ENCODE measurements at regions not wholly inside any gene's neighbourhood (a gene's known extent, or its start where the extent isn't known, plus 50 kb on each side); places are given as distances from the start of the nearest gene placed in this dataset.

GRCh38 chr4:113849771-113850170 lies 88.2 kb upstream of the CAMK2D start:
- WGBS (ENCODE audit: missing lambda C conversion rate): 71% methylated on average over 4 of the region's 4 CpGs
- Histone ChIP-seq H3K4me1 (no peaks in the 10 kb centered on the region), H3K9me3 (no peaks in the 10 kb centered on the region), H3K4me2 (no peak overlapping the region), H3K4me3 (no peak overlapping the region), H3K27ac (no peak overlapping the region)
- ChIA-PET CTCF (no interaction called here), POLR2A (no interaction called here)
- no peak for ATAC-seq
- FAIRE-seq: no peak
- TF ChIP-seq NR3C1 (IDR thresholded peaks at IDR 0.05): no peak
- no peak for TF ChIP-seq SREBF2 (IDR thresholded peaks at IDR 0.05)
- TF ChIP-seq TP53 (CRISPR knock-in tag; IDR thresholded peaks at IDR 0.05): no peak
- no peak for TF ChIP-seq JUN (IDR thresholded peaks at IDR 0.05)
- TF ChIP-seq CBX2 (IDR thresholded peaks at IDR 0.05; ENCODE audit: borderline replicate concordance, low read depth): no peak
- TF ChIP-seq CBX8 (IDR thresholded peaks at IDR 0.05): no peak
- TF ChIP-seq RNF2 (IDR thresholded peaks at IDR 0.05; ENCODE audit: borderline replicate concordance, low read depth): no peak
- TF ChIP-seq POLR2AphosphoS2 (conservative IDR thresholded peaks at IDR 0.05; ENCODE audit: low read length): no peak
- no peak for TF ChIP-seq BCL3 (IDR thresholded peaks at IDR 0.05)
- no peak for TF ChIP-seq HOXB5 (CRISPR knock-in tag; IDR thresholded peaks at IDR 0.05)
- no peak for TF ChIP-seq HES2 (IDR thresholded peaks at IDR 0.05)
- no peak for TF ChIP-seq E2F6 (IDR thresholded peaks at IDR 0.05; ENCODE audit: borderline replicate concordance, low read depth)
- no peak for TF ChIP-seq GATA3 (IDR thresholded peaks at IDR 0.05; ENCODE audit: borderline replicate concordance)
- no peak for TF ChIP-seq EP300 (IDR thresholded peaks at IDR 0.05)
- no peak for TF ChIP-seq CHD2 (IDR thresholded peaks at IDR 0.05; ENCODE audit: low read length, partially characterized antibody)
- no peak for TF ChIP-seq ZC3H11A (IDR thresholded peaks at IDR 0.05)
- no peak for TF ChIP-seq ZFP36 (IDR thresholded peaks at IDR 0.05; ENCODE audit: borderline replicate concordance, partially characterized antibody)
- no peak for TF ChIP-seq EHMT2 (IDR thresholded peaks at IDR 0.05; ENCODE audit: low read depth)
- no peak for TF ChIP-seq ZNF302 (CRISPR knock-in tag; IDR thresholded peaks at IDR 0.05)
- no peak for TF ChIP-seq ELK1 (IDR thresholded peaks at IDR 0.05; ENCODE audit: low read depth, low read length)
- DNase-seq (ENCODE audit: low read depth in 1 of 2, low spot score in 1 of 2): no peak

- no peak for TF ChIP-seq ELK1 (IDR thresholded peaks at IDR 0.05; ENCODE audit: low read depth, low read length)
- no peak for TF ChIP-seq RAD21 (conservative IDR thresholded peaks at IDR 0.05 in 1 of 2, IDR thresholded peaks at IDR 0.05 in 1 of 2)
- no peak for TF ChIP-seq TP53 (CRISPR knock-in tag; IDR thresholded peaks at IDR 0.05)
- no peak for TF ChIP-seq HOXB13 (CRISPR knock-in tag; IDR thresholded peaks at IDR 0.05; ENCODE audit: low read depth)
- TF ChIP-seq RFX5 (IDR thresholded peaks at IDR 0.05): no peak
- no peak for TF ChIP-seq CHD4 (IDR thresholded peaks at IDR 0.05; ENCODE audit: borderline replicate concordance)
- no peak for TF ChIP-seq HDAC2 (IDR thresholded peaks at IDR 0.05)
- TF ChIP-seq ATOH8 (CRISPR knock-in tag; IDR thresholded peaks at IDR 0.05; ENCODE audit: low read depth): no peak
- no peak overlapping the region for H3K27ac ChIP-seq
- 56% methylated on average over 4 of the region's 5 CpGs for WGBS (ENCODE audit: missing lambda C conversion rate)
- no peak overlapping the region for H3K4me2 ChIP-seq
- no peaks in the 10 kb centered on the region for H3K9me3 ChIP-seq
- no peak for DNase-seq (ENCODE audit: low read depth in 1 of 2, low spot score in 1 of 2)
- ChIA-PET CTCF (no interaction called here), POLR2A (no interaction called here)
- no peak for FAIRE-seq
- H3K4me1 ChIP-seq: no peaks in the 10 kb centered on the region
- no peak for ATAC-seq
- no peak overlapping the region for H3K4me3 ChIP-seq
Measured at GRCh38 chr4:113847710-113848109, 86.2 kb upstream of the CAMK2D start.
